CD14-positive monocyte (primary cell): ENCODE measurements at regions not wholly inside any gene's neighbourhood (a gene's known extent, or its start where the extent isn't known, plus 50 kb on each side); places are given as distances from the start of the nearest gene placed in this dataset.

Experiments
- DNase-seq, 3 donors: peaks; one replicate each; pipeline ENCODE4 v3.0.0-alpha.2; 2011 to 2022
- H2AFZ ChIP-seq: 2 replicates; pipeline ENCODE4 v1.6.0; 2012; ENCODE audit warnings: mild to moderate bottlenecking, low read depth, low read length, inconsistent platforms; ENCODE audit not compliant: insufficient read depth, poor library complexity, severe bottlenecking
- H3K27ac ChIP-seq, 2 donors: 1 replicate in 1 of 2; 2 replicates in 1 of 2; pipeline ENCODE4 v1.5.1; 2012 to 2013; ENCODE audit warnings: low read length in 2 of 2, control low read depth in 1 of 2, inconsistent platforms in 1 of 2, low read depth in 1 of 2, mild to moderate bottlenecking in 1 of 2
- H3K27me3 ChIP-seq, 2 donors: one replicate each; pipeline versions ENCODE4 v1.6.0 to v1.6.1; 2011 to 2013; ENCODE audit warnings: low read length in 2 of 2; ENCODE audit not compliant: control insufficient read depth in 2 of 2, insufficient read depth in 2 of 2
- H3K36me3 ChIP-seq, 2 donors: replicated peaks in 1 of 2; 1 replicate in 1 of 2; 2 replicates in 1 of 2; pipeline versions ENCODE4 v1.5.1 to v1.6.1; 2012 to 2013; ENCODE audit warnings: low read length in 2 of 2, control low read depth in 1 of 2, inconsistent platforms in 1 of 2, mild to moderate bottlenecking in 1 of 2; ENCODE audit not compliant: insufficient read depth in 2 of 2, control insufficient read depth in 1 of 2
- H3K4me1 ChIP-seq, 2 donors: 1 replicate in 1 of 2; 2 replicates in 1 of 2; pipeline versions ENCODE4 v1.5.1 to v1.6.1; 2012 to 2013; ENCODE audit warnings: low read length in 2 of 2, control low read depth in 1 of 2, inconsistent platforms in 1 of 2, mild to moderate bottlenecking in 1 of 2, moderate library complexity in 1 of 2; ENCODE audit not compliant: insufficient read depth in 2 of 2, control insufficient read depth in 1 of 2
- H3K4me2 ChIP-seq: replicated peaks from 2 replicates; pipeline ENCODE3; 2012; ENCODE audit warnings: low read length, moderate library complexity, mild to moderate bottlenecking; ENCODE audit not compliant: poor library complexity, severe bottlenecking; ENCODE audit errors: extremely low read depth
- H3K4me3 ChIP-seq, 3 experiments: fragments of 200-600 bp in 1 of 3; sonication (generic) in 1 of 3; replicated peaks in 1 of 3; 1 replicate in 2 of 3; 2 replicates in 1 of 3; pipeline ENCODE4 v1.5.1; 2011 to 2013; ENCODE audit warnings: low read length in 3 of 3, mild to moderate bottlenecking in 3 of 3, control low read depth in 2 of 3, low read depth in 2 of 3, inconsistent platforms in 1 of 3, moderate library complexity in 1 of 3
- H3K79me2 ChIP-seq: 2 replicates; pipeline ENCODE4 v1.6.0; 2012; ENCODE audit warnings: mild to moderate bottlenecking, control low read depth, inconsistent platforms, low read length, moderate library complexity; ENCODE audit not compliant: insufficient read depth
- H3K9ac ChIP-seq: 2 replicates; pipeline ENCODE4 v1.6.0; 2017; ENCODE audit warnings: low read length, mild to moderate bottlenecking; ENCODE audit not compliant: insufficient read depth, poor library complexity, severe bottlenecking
- H3K9me3 ChIP-seq, 2 donors: replicated peaks in 1 of 2; 1 replicate in 1 of 2; 2 replicates in 1 of 2; pipeline versions ENCODE4 v1.5.1 to v1.6.1; 2012 to 2013; ENCODE audit warnings: low read length in 2 of 2, control low read depth in 1 of 2; ENCODE audit not compliant: control insufficient read depth in 1 of 2, insufficient read depth in 1 of 2
- H4K20me1 ChIP-seq: 2 replicates; pipeline ENCODE4 v1.6.0; 2012; ENCODE audit warnings: mild to moderate bottlenecking, low read length, control low read depth, moderate library complexity; ENCODE audit not compliant: insufficient read depth
- H3K27ac Mint-ChIP-seq, 7 donors: one replicate each; pipeline ENCODE4 v1.8.0; 2020; ENCODE audit warnings: mild to moderate bottlenecking in 7 of 7, mixed read lengths in 7 of 7, moderate library complexity in 6 of 7, inconsistent platforms in 2 of 7
- H3K27me3 Mint-ChIP-seq, 3 donors: one replicate each; pipeline ENCODE4 v1.8.0; 2021 to 2022; ENCODE audit warnings: low read depth in 3 of 3, mild to moderate bottlenecking in 3 of 3, mixed read lengths in 3 of 3, moderate library complexity in 3 of 3, inconsistent platforms in 1 of 3
- H3K36me3 Mint-ChIP-seq, 2 donors: one replicate each; pipeline ENCODE4 v1.8.0; 2020; ENCODE audit warnings: mixed read lengths in 2 of 2, inconsistent platforms in 1 of 2, mild to moderate bottlenecking in 1 of 2
- H3K4me1 Mint-ChIP-seq: one replicate; pipeline ENCODE4 v1.8.0; 2020; ENCODE audit warnings: mild to moderate bottlenecking, mixed read lengths
- H3K4me3 Mint-ChIP-seq, 2 donors: one replicate each; pipeline ENCODE4 v1.8.0; 2020; ENCODE audit warnings: mild to moderate bottlenecking in 2 of 2, mixed read lengths in 2 of 2, moderate library complexity in 1 of 2
- H3K9me3 Mint-ChIP-seq, 7 donors: one replicate each; pipeline ENCODE4 v1.8.0; 2020 to 2022; ENCODE audit warnings: mixed read lengths in 7 of 7, mild to moderate bottlenecking in 6 of 7, moderate library complexity in 6 of 7, inconsistent platforms in 2 of 7
- WGBS: methylation state at CpG from one replicate; pipeline ENCODE4 v1.1.5; 2013; ENCODE audit warnings: missing lambda C conversion rate; ENCODE audit not compliant: insufficient coverage; 5-methylcytosine and 5-hydroxymethylcytosine counted together
- intact Hi-C, 2 donors: fragments of 100-400 bp; cut with micrococcal nuclease; formaldehyde crosslinking; loops; one replicate each; pipeline versions ENCODE4 v1.15.0 to v1.15.1; 2023
- TF ChIP-seq, protein P1 (sequence below): fragments of 200-600 bp; IDR thresholded peaks from one replicate; pipeline ENCODE4 v1.8.0; 2022; ENCODE audit warnings: antibody characterized with exemption, mild to moderate bottlenecking

DNA sequence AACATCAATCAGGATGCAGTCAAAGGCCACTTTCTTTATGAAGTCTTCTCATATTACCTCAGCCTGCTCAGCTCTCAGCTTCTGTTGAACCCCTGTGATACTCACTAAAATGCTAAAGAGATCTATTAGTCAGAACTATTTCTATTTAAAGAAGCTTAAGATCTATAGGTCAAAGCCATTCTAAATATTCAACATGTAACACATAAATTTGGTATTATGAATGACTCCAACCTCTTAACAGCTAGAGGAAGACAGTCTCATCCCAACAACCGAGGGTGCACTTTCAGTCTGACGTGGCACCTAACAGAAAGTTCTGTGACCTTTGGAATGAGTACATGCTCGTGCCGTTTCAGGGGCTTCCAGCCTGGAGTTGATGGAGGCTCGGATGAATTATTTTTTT is 301.5 kb upstream of the VLDLR start:
- Histone ChIP-seq H3K36me3 (no peaks in the 10 kb centered on the region), H3K4me2 (no peak overlapping the region), H3K9me3 (peaks cover 0 to 11% of the 10 kb centered on the region in 2 donors), H3K4me3 (no peak overlapping the region), H3K4me1 (peaks cover 7% of the 10 kb centered on the region in 2 donors), H2AFZ (no peak overlapping the region), H4K20me1 (no peaks in the 10 kb centered on the region), H3K9ac (no peak overlapping the region), H3K27me3 (no peaks in the 10 kb centered on the region), H3K27ac (no peak overlapping the region), H3K79me2 (no peaks in the 10 kb centered on the region)
- no peak for DNase-seq
- Mint-ChIP-seq H3K4me1 (peaks cover 6% of the 10 kb centered on the region), H3K4me3 (no peak overlapping the region), H3K27ac (peak overlapping the region in 1 of 7 donors; percentile 30), H3K36me3 (no peaks in the 10 kb centered on the region), H3K27me3 (no peaks in the 10 kb centered on the region), H3K9me3 (peaks cover 7 to 29% (median 15%) of the 10 kb centered on the region in 7 donors)
- WGBS: 60% methylated on average over 1 of the region's 5 CpGs
- intact Hi-C loops: no loop called here
- TF ChIP-seq, protein P1, sequence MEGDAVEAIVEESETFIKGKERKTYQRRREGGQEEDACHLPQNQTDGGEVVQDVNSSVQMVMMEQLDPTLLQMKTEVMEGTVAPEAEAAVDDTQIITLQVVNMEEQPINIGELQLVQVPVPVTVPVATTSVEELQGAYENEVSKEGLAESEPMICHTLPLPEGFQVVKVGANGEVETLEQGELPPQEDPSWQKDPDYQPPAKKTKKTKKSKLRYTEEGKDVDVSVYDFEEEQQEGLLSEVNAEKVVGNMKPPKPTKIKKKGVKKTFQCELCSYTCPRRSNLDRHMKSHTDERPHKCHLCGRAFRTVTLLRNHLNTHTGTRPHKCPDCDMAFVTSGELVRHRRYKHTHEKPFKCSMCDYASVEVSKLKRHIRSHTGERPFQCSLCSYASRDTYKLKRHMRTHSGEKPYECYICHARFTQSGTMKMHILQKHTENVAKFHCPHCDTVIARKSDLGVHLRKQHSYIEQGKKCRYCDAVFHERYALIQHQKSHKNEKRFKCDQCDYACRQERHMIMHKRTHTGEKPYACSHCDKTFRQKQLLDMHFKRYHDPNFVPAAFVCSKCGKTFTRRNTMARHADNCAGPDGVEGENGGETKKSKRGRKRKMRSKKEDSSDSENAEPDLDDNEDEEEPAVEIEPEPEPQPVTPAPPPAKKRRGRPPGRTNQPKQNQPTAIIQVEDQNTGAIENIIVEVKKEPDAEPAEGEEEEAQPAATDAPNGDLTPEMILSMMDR: no peak

GRCh38 chr9:2320632-2321031 is 301.0 kb upstream of the VLDLR start:
- H3K9ac ChIP-seq: no peak overlapping the region
- H3K4me2 ChIP-seq: no peak overlapping the region
- peaks cover 6 to 23% (median 14%) of the 10 kb centered on the region in 7 donors for H3K9me3 Mint-ChIP-seq
- no peaks in the 10 kb centered on the region for H3K27me3 ChIP-seq
- H3K27ac Mint-ChIP-seq: no peak overlapping the region
- H3K4me3 Mint-ChIP-seq: no peak overlapping the region
- 90% methylated on average over 2 of the region's 2 CpGs for WGBS
- no peaks in the 10 kb centered on the region for H3K27me3 Mint-ChIP-seq
- no peaks in the 10 kb centered on the region for H3K79me2 ChIP-seq
- H3K36me3 ChIP-seq: no peaks in the 10 kb centered on the region
- peaks cover 0 to 11% of the 10 kb centered on the region in 2 donors for H3K9me3 ChIP-seq
- DNase-seq: no peak
- H3K36me3 Mint-ChIP-seq: no peaks in the 10 kb centered on the region
- intact Hi-C loops: no loop called here
- H3K4me1 ChIP-seq: peaks cover 7% of the 10 kb centered on the region in 2 donors
- H4K20me1 ChIP-seq: no peaks in the 10 kb centered on the region
- no peak overlapping the region for H2AFZ ChIP-seq
- H3K4me1 Mint-ChIP-seq: peaks cover 6% of the 10 kb centered on the region
- no peak overlapping the region for H3K27ac ChIP-seq
- TF ChIP-seq, protein P1: no peak
- H3K4me3 ChIP-seq: no peak overlapping the region
